GM21529 (cell line): ENCODE measurements at regions not wholly inside any gene's neighbourhood (a gene's known extent, or its start where the extent isn't known, plus 50 kb on each side); places are given as distances from the start of the nearest gene placed in this dataset.
A peak's percentile ranks its signal among the peaks of the same experiment; 100 is the strongest.

ENCODE experiments used
- ATAC-seq: cut with Tn5 transposase; IDR thresholded peaks from one replicate; pipeline ENCODE4 v1.9.1; 2021; ENCODE audit not compliant: unreplicated experiment

- ATAC-seq = no peak
Observed at GRCh38 chr3:87175732-87176131, 51.4 kb upstream of the CHMP2B start.

GRCh38 chr3:87173776-87174175 is 53.3 kb upstream of the CHMP2B start:
- no peak for ATAC-seq

GRCh38 chr3:87173071-87173470 is 54.0 kb upstream of the CHMP2B start:
- no peak for ATAC-seq

GRCh38 chr3:87167628-87168456 is 59.3 kb upstream of the CHMP2B start:
- peak; percentile 89 for ATAC-seq

GRCh38 chr3:87164245-87164644 is 62.9 kb upstream of the CHMP2B start:
- no peak for ATAC-seq

- no peak for ATAC-seq
Observed at GRCh38 chr3:87161851-87162250, 65.3 kb upstream of the CHMP2B start.

- no peak for ATAC-seq
Observed at GRCh38 chr3:87161417-87161816, 65.7 kb upstream of the CHMP2B start.

GRCh38 chr3:87161013-87161412 is 66.1 kb upstream of the CHMP2B start:
- ATAC-seq = no peak

- ATAC-seq = no peak
Observed at GRCh38 chr3:87158823-87159222, 68.3 kb upstream of the CHMP2B start.

GRCh38 chr3:87148020-87148419 is 79.1 kb upstream of the CHMP2B start:
- no peak for ATAC-seq

- ATAC-seq = no peak
Observed at GRCh38 chr3:87147562-87147961, 79.5 kb upstream of the CHMP2B start.

- no peak for ATAC-seq
Observed at GRCh38 chr3:87145553-87145952, 81.6 kb upstream of the CHMP2B start.

- no peak for ATAC-seq
Observed at GRCh38 chr3:87136066-87136596, 91.0 kb upstream of the CHMP2B start.

- ATAC-seq = no peak
Observed at GRCh38 chr3:87135412-87135811, 91.7 kb upstream of the CHMP2B start.

- ATAC-seq = no peak
Observed at GRCh38 chr3:87132801-87133200, 94.3 kb upstream of the CHMP2B start.

GRCh38 chr3:87128006-87128405 is 99.1 kb upstream of the CHMP2B start:
- no peak for ATAC-seq

GRCh38 chr3:87127281-87127680 is 99.8 kb upstream of the CHMP2B start:
- ATAC-seq = no peak

GRCh38 chr3:87126321-87126720 is 100.8 kb upstream of the CHMP2B start:
- no peak for ATAC-seq

- ATAC-seq = no peak
Observed at GRCh38 chr3:87125116-87125515, 102.0 kb upstream of the CHMP2B start.

- no peak for ATAC-seq
Observed at GRCh38 chr3:87122766-87123165, 104.3 kb upstream of the CHMP2B start.

- no peak for ATAC-seq
Observed at GRCh38 chr3:87121856-87122255, 105.3 kb upstream of the CHMP2B start.

- no peak for ATAC-seq
Observed at GRCh38 chr3:87120881-87121280, 106.2 kb upstream of the CHMP2B start.

- ATAC-seq = no peak
Observed at GRCh38 chr3:87120236-87120635, 106.9 kb upstream of the CHMP2B start.
